ENCODE measurements at regions not wholly inside any gene's neighbourhood (a gene's known extent, or its start where the extent isn't known, plus 50 kb on each side); places are given as distances from the start of the nearest gene placed in this dataset.

DNA sequence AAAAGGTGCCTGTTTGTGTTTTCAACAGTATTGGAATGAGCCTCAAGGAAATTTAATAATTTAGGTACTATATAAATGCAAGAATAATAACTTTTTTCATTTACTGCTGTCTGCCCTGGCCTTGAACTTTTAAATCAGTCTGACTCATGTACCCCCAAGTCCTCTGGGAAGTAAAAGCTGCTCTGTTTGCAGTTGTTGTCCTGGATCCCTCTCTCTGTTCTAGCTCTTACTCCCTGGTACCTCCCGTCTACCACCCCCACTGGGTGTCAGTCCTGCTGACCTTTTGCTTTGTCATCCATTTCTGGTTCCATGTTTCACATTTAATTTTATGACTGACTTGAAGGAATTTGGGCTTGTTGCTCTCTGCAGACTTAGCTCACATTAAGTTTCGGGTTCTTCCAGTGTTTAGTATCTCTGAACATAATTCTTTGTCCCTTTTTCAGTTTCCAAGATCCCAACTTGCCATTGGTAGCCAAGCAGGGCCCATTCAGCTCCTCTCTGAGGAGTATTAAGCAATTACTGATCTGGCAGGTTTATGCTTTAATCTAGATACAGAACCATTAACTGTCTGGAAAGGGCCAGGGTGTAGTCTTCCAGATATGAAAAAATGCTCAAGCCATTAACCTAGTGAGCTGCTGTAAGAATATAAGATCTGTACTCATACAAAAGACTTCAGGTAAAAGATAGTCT, 208.7 kb upstream of the FAM3C start:
- TF ChIP-seq, protein P1, sequence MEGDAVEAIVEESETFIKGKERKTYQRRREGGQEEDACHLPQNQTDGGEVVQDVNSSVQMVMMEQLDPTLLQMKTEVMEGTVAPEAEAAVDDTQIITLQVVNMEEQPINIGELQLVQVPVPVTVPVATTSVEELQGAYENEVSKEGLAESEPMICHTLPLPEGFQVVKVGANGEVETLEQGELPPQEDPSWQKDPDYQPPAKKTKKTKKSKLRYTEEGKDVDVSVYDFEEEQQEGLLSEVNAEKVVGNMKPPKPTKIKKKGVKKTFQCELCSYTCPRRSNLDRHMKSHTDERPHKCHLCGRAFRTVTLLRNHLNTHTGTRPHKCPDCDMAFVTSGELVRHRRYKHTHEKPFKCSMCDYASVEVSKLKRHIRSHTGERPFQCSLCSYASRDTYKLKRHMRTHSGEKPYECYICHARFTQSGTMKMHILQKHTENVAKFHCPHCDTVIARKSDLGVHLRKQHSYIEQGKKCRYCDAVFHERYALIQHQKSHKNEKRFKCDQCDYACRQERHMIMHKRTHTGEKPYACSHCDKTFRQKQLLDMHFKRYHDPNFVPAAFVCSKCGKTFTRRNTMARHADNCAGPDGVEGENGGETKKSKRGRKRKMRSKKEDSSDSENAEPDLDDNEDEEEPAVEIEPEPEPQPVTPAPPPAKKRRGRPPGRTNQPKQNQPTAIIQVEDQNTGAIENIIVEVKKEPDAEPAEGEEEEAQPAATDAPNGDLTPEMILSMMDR (optimal IDR thresholded peaks at IDR 0.05 in 1 of 3, IDR thresholded peaks at IDR 0.05 in 1 of 3, conservative IDR thresholded peaks at IDR 0.05 in 1 of 3; ENCODE audit: extremely low read depth in 1 of 3, insufficient read depth in 2 of 3, low read length in 3 of 3), result no peak
- TF ChIP-seq EZH2 (IDR thresholded peaks at IDR 0.05; ENCODE audit: low read length), result no peak

Measured in keratinocyte (primary cell).